ENCODE measurements at regions not wholly inside any gene's neighbourhood (a gene's known extent, or its start where the extent isn't known, plus 50 kb on each side); places are given as distances from the start of the nearest gene placed in this dataset.

- Histone ChIP-seq H3K4me3 (no peak overlapping the region), H3K27ac (no peak overlapping the region), H3K27me3 (no peaks in the 10 kb centered on the region), H3K36me3 (no peaks in the 10 kb centered on the region), H3K4me1 (no peaks in the 10 kb centered on the region), H3K9me3 (no peaks in the 10 kb centered on the region)
- no peak for TF ChIP-seq CTCF (IDR thresholded peaks at IDR 0.05)
- no peak for TF ChIP-seq EP300 (IDR thresholded peaks at IDR 0.05)
- TF ChIP-seq POLR2AphosphoS5 (IDR thresholded peaks at IDR 0.05): no peak
- TF ChIP-seq POLR2A (IDR thresholded peaks at IDR 0.05): no peak
- DNase-seq: no peak
- intact Hi-C loops (cut with DNase I; ENCODE audit: low total_unique reads): no loop called here
- 70 to 93% (median 88%) methylated on average over 2 of the region's 2 CpGs for WGBS, 5 donors
Observed at GRCh38 chr2:41686156-41686555, 361.7 kb upstream of the PKDCC start.

GRCh38 chr2:41691561-41691960 lies 356.3 kb upstream of the PKDCC start:
- Histone ChIP-seq H3K9me3 (no peaks in the 10 kb centered on the region), H3K4me1 (no peaks in the 10 kb centered on the region), H3K27ac (no peak overlapping the region), H3K27me3 (no peaks in the 10 kb centered on the region), H3K36me3 (no peaks in the 10 kb centered on the region), H3K4me3 (no peak overlapping the region)
- intact Hi-C loops (cut with DNase I; ENCODE audit: low total_unique reads): no loop called here
- DNase-seq: no peak
- WGBS, 5 donors: 21 to 56% (median 36%) methylated on average over 1 of the region's 1 CpG
- TF ChIP-seq POLR2AphosphoS5 (IDR thresholded peaks at IDR 0.05) (no peak), CTCF (IDR thresholded peaks at IDR 0.05) (no peak), EP300 (IDR thresholded peaks at IDR 0.05) (no peak), POLR2A (IDR thresholded peaks at IDR 0.05) (no peak)

- H3K27ac ChIP-seq: no peak overlapping the region
- H3K27me3 ChIP-seq: no peaks in the 10 kb centered on the region
- H3K36me3 ChIP-seq: no peaks in the 10 kb centered on the region
- H3K4me3 ChIP-seq: no peak overlapping the region
- intact Hi-C loops (cut with DNase I; ENCODE audit: low total_unique reads): no loop called here
- H3K4me1 ChIP-seq: peaks cover 0 to 9% (median 2%) of the 10 kb centered on the region in 4 donors
- 76 to 87% (median 85%) methylated on average over 4 of the region's 4 CpGs for WGBS, 5 donors
- no peaks in the 10 kb centered on the region for H3K9me3 ChIP-seq
- no peak for TF ChIP-seq POLR2A (IDR thresholded peaks at IDR 0.05)
- TF ChIP-seq POLR2AphosphoS5 (IDR thresholded peaks at IDR 0.05): no peak
- TF ChIP-seq EP300 (IDR thresholded peaks at IDR 0.05): no peak
- no peak for TF ChIP-seq CTCF (IDR thresholded peaks at IDR 0.05)
- no peak for DNase-seq
Observed at GRCh38 chr2:41694536-41695049, 353.2 kb upstream of the PKDCC start.

- Histone ChIP-seq H3K27me3 (no peaks in the 10 kb centered on the region), H3K9me3 (no peaks in the 10 kb centered on the region), H3K36me3 (no peaks in the 10 kb centered on the region), H3K4me3 (no peak overlapping the region), H3K27ac (no peak overlapping the region), H3K4me1 (peaks cover 0 to 9% (median 2%) of the 10 kb centered on the region in 4 donors)
- no peak for DNase-seq
- intact Hi-C loops (cut with DNase I; ENCODE audit: low total_unique reads): no loop called here
- TF ChIP-seq CTCF (IDR thresholded peaks at IDR 0.05) (no peak), POLR2A (IDR thresholded peaks at IDR 0.05) (no peak), EP300 (IDR thresholded peaks at IDR 0.05) (no peak), POLR2AphosphoS5 (IDR thresholded peaks at IDR 0.05) (no peak)
- 71 to 76% (median 76%) methylated on average over 8 of the region's 8 CpGs for WGBS, 5 donors
Observed at GRCh38 chr2:41695198-41696113, 352.4 kb upstream of the PKDCC start.

All from stomach (tissue), 8 donors.